ENCODE measurements at regions not wholly inside any gene's neighbourhood (a gene's known extent, or its start where the extent isn't known, plus 50 kb on each side); places are given as distances from the start of the nearest gene placed in this dataset.

- TF ChIP-seq CTCF (conservative IDR thresholded peaks at IDR 0.05; ENCODE audit: low read depth, low read length) (no peak), EZH2 (IDR thresholded peaks at IDR 0.05; ENCODE audit: borderline replicate concordance, low read depth, low read length, poor library complexity, severe bottlenecking) (no peak)
Measured at GRCh38 chr10:29691564-29692072, 56.8 kb upstream of the SVIL start.

Data from A673 (cell line).